ENCODE measurements at regions not wholly inside any gene's neighbourhood (a gene's known extent, or its start where the extent isn't known, plus 50 kb on each side); places are given as distances from the start of the nearest gene placed in this dataset.
"Not testable (repeated sequence)": the region's sequence is repeated elsewhere in the genome, so short reads cannot be mapped to it uniquely, and the experiment has no call there.

GRCh38 chr11:49533204-49533603, 324.8 kb upstream of the FOLH1 start (continued):
- TF ChIP-seq ARID4B (CRISPR knock-in tag; IDR thresholded peaks at IDR 0.05; ENCODE audit: borderline replicate concordance) (no peak), MLX (CRISPR knock-in tag; IDR thresholded peaks at IDR 0.05) (no peak)

GRCh38 chr11:49538927-49539326, 330.5 kb upstream of the FOLH1 start:
- CTCF ChIA-PET; ATAC-seq; H3K27me3 Mint-ChIP-seq (ENCODE audit: low read depth); POLR2A ChIA-PET; H3K27ac Mint-ChIP-seq; H3K4me3 Mint-ChIP-seq; H3K4me1 Mint-ChIP-seq; DNase-seq (ENCODE audit: low spot score): not testable (repeated sequence)
- Mint-ChIP-seq H3K9me3 (peaks cover 78% of the 10 kb centered on the region), H3K36me3 (peaks cover 44% of the 10 kb centered on the region)

- POLR2A ChIA-PET = not testable (repeated sequence)
Observed at GRCh38 chr11:49558261-49558847, 350.0 kb upstream of the FOLH1 start.

GRCh38 chr11:49560593-49560992, 352.2 kb upstream of the FOLH1 start:
- H3K4me1 Mint-ChIP-seq; ATAC-seq; CTCF ChIA-PET; DNase-seq (ENCODE audit: low spot score); POLR2A ChIA-PET; H3K27me3 Mint-ChIP-seq (ENCODE audit: low read depth); H3K4me3 Mint-ChIP-seq; H3K27ac Mint-ChIP-seq: not testable (repeated sequence)
- H3K36me3 Mint-ChIP-seq = peaks cover 44% of the 10 kb centered on the region
- peaks cover 55% of the 10 kb centered on the region for H3K9me3 Mint-ChIP-seq

More at GRCh38 chr11:49558261-49558847, 350.0 kb upstream of the FOLH1 start:
- CTCF ChIA-PET; DNase-seq (ENCODE audit: low spot score); H3K27ac Mint-ChIP-seq; H3K4me1 Mint-ChIP-seq; H3K4me3 Mint-ChIP-seq; H3K27me3 Mint-ChIP-seq (ENCODE audit: low read depth): not testable (repeated sequence)
- peaks cover 67% of the 10 kb centered on the region for H3K9me3 Mint-ChIP-seq
- 0 out of 2 replicates have a peak, but pooled peaks have one; percentile 52 for ATAC-seq
- H3K36me3 Mint-ChIP-seq = peaks cover 50% of the 10 kb centered on the region

GRCh38 chr11:49561240-49561880, 353.0 kb upstream of the FOLH1 start:
- H3K27ac Mint-ChIP-seq; H3K27me3 Mint-ChIP-seq (ENCODE audit: low read depth); DNase-seq (ENCODE audit: low spot score); H3K4me1 Mint-ChIP-seq; CTCF ChIA-PET; POLR2A ChIA-PET; H3K4me3 Mint-ChIP-seq: not testable (repeated sequence)
- Mint-ChIP-seq H3K9me3 (peaks cover 57% of the 10 kb centered on the region), H3K36me3 (peaks cover 46% of the 10 kb centered on the region)
- peak; percentile 46; the same call in 1 of the 2 replicates for ATAC-seq

GRCh38 chr11:49562262-49562661, 353.9 kb upstream of the FOLH1 start:
- Mint-ChIP-seq H3K9me3 (peaks cover 54% of the 10 kb centered on the region), H3K36me3 (peaks cover 42% of the 10 kb centered on the region)
- DNase-seq (ENCODE audit: low spot score); H3K4me3 Mint-ChIP-seq; H3K27me3 Mint-ChIP-seq (ENCODE audit: low read depth); H3K4me1 Mint-ChIP-seq; CTCF ChIA-PET; ATAC-seq; H3K27ac Mint-ChIP-seq; POLR2A ChIA-PET: not testable (repeated sequence)

GRCh38 chr11:49579492-49579891, 371.1 kb upstream of the FOLH1 start:
- POLR2A ChIA-PET; H3K4me3 Mint-ChIP-seq; H3K27ac Mint-ChIP-seq; ATAC-seq; DNase-seq (ENCODE audit: low spot score); H3K27me3 Mint-ChIP-seq (ENCODE audit: low read depth); CTCF ChIA-PET; H3K4me1 Mint-ChIP-seq: not testable (repeated sequence)
- Mint-ChIP-seq H3K9me3 (peaks cover 84% of the 10 kb centered on the region), H3K36me3 (peaks cover 59% of the 10 kb centered on the region)

GRCh38 chr11:49585495-49585894, 366.7 kb upstream of the OR4C13 start:
- H3K4me3 Mint-ChIP-seq; H3K4me1 Mint-ChIP-seq; H3K27ac Mint-ChIP-seq; CTCF ChIA-PET; ATAC-seq; DNase-seq (ENCODE audit: low spot score); H3K27me3 Mint-ChIP-seq (ENCODE audit: low read depth); POLR2A ChIA-PET: not testable (repeated sequence)
- Mint-ChIP-seq H3K36me3 (peaks cover 33% of the 10 kb centered on the region), H3K9me3 (peaks cover 61% of the 10 kb centered on the region)

- H3K4me1 Mint-ChIP-seq; H3K27ac Mint-ChIP-seq; DNase-seq (ENCODE audit: low spot score); ATAC-seq; H3K4me3 Mint-ChIP-seq; POLR2A ChIA-PET; CTCF ChIA-PET; H3K27me3 Mint-ChIP-seq (ENCODE audit: low read depth): not testable (repeated sequence)
- peaks cover 65% of the 10 kb centered on the region for H3K36me3 Mint-ChIP-seq
- H3K9me3 Mint-ChIP-seq = peaks cover 85% of the 10 kb centered on the region
Observed at GRCh38 chr11:49608892-49609291, 343.3 kb upstream of the OR4C13 start.

GRCh38 chr11:49623872-49624271, 328.3 kb upstream of the OR4C13 start:
- CTCF ChIA-PET; ATAC-seq; H3K27me3 Mint-ChIP-seq (ENCODE audit: low read depth); H3K4me3 Mint-ChIP-seq; H3K27ac Mint-ChIP-seq; POLR2A ChIA-PET; DNase-seq (ENCODE audit: low spot score); H3K4me1 Mint-ChIP-seq: not testable (repeated sequence)
- peaks cover 64% of the 10 kb centered on the region for H3K36me3 Mint-ChIP-seq
- peaks cover 87% of the 10 kb centered on the region for H3K9me3 Mint-ChIP-seq
